Hematopoietic multipotent progenitor cell treated with erythropoietin and hydrocortisone succinate and interleukin-3 and kit ligand, for 8 days (in vitro differentiated cells): ENCODE measurements at regions not wholly inside any gene's neighbourhood (a gene's known extent, or its start where the extent isn't known, plus 50 kb on each side); places are given as distances from the start of the nearest gene placed in this dataset.

ENCODE experiments used
- DNase-seq: peaks from one replicate; pipeline ENCODE4 v3.0.0-alpha.2; 2015

DNA sequence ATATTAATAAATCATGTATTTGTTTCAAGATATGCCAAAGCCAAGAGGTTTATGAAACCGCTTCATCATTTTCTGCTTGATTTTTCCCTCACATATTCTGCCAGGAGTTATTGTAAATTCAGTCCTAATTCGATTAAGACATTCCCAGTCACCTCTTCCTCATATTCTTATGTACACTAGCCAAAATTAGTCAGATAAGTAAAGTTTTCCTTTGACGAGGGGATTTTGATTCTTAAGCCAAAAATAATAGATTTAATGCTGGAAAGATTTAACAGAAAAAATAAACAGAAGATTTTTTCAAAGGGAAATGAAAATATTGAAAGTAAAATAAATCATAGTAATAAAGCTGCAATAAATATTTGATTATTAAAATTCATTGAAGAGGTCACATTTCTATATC lies 51.0 kb upstream of the VEGFC start:
- no peak for DNase-seq

DNA sequence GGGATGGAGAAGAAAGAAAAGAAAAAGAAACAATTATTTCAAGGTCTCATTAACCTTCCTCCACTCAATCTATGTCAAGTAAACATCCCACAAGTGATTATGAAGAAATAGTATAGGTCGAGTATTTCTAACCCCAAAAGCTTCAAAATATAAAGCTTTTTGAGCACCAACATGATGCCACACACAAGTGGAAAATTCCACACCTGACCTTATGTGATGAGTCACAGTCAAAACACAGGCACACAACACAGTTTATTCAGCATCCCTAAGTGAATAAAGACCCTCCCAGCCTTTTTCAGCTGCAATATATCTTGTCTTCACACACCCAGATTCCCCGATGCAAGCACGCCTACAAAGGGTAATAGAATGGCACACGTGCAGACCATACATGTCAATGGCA lies 51.7 kb upstream of the VEGFC start:
- no peak for DNase-seq

DNA sequence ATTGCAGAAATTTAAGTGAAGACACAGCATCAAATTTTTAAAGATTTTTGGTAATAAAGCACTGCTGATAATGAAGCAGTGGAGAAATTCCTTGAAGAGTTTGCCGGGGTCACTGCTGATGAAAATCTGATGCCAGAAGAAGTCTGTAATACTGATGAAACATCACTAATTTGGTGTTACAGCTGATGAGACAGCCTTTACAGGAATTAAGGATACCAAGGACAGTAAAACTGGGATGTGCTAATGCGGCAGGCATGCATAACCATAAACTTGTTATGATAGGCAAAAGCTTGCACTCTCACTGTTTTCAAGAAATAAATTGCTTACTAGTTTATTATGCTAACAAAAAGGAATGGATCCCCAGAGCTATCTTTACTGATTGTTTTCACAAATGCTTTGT lies 52.9 kb upstream of the VEGFC start:
- no peak for DNase-seq

DNA sequence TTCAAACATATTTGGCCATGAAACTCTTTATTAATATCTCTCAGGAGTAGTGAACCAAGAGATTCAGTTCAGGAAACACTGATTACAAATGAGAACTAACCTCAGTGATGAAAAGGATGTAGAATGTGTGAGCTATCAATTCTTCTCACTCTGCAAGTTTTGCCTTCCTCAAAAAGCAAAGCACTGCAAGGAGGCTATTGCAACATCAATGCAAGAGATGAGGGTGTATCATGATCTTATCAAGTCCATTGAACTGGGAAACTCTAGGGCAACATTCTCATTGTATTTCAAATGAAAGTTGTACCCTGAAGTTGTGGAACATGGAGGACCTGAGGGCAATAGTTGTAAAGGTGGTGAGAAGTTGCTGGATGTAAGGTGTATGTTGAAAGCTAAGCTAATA lies 56.4 kb upstream of the VEGFC start:
- DNase-seq = no peak

DNA sequence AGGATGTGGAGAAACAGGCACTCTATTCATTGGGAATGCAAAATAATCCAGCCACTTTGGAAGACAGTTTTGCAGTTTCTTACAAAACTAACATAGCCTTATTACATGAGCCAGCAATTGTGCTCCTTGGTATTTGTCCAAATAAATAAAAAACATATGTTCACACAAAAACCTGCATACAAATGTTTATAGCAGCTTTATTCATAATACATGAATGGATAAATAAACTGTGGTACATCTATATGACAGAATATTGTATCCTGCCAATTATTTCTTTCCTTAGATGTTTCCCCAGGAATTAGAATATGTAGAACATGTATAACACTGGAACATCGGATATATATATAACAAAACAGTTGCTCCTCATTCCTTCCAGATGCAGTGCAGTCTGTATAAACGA lies 57.7 kb upstream of the VEGFC start:
- DNase-seq = no peak

DNA sequence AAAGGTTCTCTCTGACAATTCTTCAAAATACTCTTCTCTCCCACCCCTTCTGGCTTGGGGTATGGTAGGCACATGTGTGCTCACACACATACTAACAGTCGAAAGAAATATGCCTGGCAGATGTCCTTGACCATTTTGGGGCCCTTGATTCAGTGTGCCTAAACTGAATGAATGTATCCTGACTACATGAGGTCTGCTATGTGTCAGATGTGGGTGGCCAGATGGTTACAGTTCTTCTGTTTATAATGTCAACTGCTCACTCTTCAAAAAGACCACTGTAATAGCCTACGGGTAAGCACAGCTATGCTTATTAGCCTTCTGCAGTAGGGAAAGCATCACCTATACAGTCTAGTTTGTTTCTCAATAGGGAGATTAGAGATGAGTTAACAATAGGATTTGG lies 63.7 kb upstream of the VEGFC start:
- DNase-seq = no peak

DNA sequence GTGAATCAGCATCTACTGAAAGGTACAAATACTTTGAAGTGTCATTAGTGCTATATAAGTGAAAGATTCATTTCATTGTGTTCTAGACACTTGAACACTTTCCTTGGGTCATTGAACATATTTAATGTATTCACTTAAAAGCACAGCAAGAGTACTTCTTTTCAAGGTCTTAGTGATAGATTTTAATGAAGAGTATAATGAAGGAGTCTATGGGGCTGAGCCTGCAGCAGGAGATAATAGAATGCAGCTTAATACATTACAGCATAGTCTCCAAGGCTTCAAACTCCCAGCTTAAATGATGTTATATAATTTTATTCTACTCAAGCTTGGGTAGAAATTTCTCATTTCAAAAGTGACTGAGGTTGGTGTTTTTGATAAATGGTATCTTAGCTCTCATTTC lies 66.1 kb upstream of the VEGFC start:
- DNase-seq = no peak

DNA sequence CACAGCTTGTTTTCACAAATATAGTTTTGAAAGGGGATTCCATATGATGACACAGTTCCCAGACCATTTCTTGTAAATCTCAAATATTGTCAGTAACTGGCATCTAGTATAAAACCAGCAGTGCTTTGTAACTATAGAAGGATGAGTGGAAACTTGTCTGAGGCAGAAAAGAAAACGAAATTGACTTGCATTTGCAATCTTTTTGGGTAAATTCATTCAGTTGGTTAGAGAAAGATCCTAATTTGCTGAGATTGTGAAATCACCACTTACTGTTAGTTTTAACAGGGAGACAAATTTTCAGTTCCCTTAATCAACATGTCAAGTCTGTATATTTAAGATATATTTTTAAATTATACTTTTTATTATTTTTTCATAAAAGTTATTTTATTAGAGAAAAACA lies 71.5 kb upstream of the VEGFC start:
- DNase-seq = no peak

DNA sequence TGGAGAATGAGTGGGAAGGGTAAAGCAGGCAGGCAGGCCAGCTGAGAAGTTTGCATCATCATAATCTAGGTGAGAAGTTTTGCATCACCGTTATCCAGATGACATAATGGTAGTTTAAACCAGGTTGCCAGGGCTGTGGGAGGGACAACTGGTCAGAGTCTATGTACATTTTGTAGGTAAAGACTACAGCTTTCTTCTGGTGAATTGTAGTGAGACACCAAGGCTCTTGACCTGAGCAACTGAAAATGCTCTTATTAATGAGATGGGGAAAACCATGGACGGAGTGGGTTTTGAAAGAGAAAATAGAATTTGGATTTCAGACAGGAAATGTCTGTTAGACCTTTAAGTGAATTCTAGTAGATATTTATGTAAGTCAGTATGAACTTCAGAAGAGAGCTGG lies 76.0 kb upstream of the VEGFC start:
- DNase-seq = no peak

DNA sequence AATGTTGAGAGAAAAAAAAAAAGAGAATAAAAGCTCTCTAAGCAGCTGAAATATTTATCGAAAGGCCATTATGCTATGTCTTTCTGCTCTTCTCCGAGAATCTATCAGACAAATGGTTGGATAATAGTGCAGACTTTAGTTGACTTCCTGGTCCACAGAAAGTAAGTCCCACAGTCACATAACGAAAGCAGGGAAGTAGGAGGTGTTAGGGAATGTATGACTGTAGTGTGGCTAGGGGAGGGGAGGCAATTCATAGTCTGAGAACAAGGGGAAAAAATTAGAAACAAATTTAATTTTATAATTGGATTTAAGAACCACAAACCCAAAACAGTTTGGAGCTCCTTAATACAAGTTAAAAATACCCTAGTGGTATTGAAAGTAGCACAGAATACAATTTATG lies 79.7 kb upstream of the VEGFC start:
- DNase-seq = no peak

DNA sequence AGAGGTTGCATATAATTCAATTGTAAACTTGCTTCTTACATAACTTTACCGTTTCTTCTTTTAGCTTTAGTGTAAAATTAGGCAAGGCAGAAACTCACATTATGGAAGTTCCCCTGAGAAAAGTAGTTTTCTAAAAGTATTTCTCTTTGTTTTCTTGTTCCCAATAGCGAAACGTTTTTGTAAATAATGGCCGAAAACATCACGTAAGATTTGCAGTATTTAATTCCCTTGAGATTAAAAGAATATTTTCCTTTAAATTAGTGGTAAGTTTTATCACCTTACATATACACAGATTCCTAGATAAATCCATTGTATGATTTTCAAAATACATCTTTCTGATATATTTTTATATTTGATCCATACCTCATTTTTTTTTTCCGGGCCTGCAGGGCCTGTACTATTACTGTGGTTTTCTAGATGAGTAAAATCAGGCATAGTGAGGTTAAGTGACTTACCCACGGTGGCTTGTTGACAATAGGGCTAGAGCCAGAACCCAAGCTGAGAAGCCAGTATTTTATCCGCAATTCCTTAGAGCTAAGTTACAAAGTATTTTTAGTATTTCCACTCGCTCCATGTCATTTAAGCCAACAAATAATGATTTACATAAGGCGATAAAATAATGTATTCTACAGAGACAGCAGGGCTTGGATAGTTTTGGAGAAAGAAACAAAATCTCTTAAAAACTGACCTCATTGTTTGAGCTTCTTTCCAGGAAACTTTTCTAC lies 82.2 kb upstream of the VEGFC start:
- DNase-seq = no peak

DNA sequence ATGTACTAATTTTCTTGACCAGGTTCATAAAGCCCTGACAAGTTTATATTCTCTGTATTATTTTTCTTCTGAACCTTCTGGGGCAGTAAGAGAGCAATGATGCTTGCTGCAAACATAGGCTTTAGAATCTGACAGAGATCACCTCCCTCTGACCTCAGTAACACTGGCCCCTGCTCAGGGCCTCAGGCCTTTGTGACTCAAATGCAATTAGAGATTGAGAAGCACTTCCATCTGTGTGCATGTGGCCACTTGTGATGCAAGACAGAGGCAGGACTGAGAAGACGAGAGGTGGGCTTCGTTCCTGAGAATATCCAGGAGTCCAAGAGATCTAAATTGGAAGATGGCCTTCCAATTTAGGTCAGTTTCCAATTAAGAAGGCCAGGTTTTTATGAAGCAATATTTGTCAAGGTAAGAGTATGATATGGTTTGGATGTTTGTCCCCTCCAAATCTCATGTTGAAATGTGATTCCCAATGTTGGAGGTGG lies 82.8 kb upstream of the VEGFC start:
- DNase-seq = no peak

DNA sequence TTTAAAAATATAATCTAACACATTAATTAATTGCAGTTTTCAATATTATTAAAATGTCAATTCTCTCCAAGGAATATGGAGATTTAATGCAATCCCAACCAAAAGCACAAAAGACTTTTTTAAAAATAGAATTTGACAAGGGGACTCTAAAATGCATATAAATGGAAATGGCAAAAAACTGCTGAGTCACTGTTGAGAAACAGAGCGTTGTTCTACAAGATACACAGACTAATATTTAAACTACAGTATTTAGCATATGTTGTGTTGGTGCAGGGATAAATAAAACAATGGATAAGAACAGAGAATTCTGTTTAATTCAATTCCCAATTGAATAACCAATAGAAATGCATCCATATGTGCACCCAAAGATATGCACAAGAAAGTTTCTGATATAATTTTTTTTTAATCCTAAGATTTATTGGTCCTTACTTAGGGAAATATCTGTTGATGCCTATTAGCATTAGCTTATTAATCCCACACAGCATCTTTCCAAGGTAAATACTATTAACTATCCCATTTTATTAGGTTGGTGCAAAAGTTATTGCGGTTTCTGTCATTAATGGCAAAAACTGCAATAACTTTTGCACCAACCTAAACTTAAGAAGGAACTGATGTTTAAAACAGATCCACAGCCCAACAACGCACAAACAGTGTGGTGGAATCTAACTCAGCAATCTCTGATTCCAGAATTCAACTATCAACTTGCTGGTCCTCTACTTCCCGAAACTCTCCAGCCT lies 86.8 kb upstream of the VEGFC start:
- no peak for DNase-seq

DNA sequence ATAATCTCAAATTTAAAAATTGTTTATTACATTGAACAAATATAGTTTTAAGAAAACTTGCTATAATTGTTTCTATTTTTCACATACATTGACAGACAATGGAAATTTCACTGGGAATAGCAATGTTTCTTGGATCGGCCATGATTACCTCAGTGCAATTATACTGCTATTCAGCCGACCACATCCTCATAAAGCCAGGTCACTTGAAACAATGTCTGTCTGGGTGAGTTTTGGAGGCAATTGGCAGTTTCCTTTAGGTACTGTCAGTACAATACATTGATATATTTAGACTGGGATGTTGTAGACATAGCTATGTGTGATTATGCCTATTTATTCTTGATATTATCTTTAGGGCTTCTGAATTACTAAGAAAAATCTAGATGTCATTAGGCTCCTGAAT lies 89.5 kb upstream of the VEGFC start:
- no peak for DNase-seq

DNA sequence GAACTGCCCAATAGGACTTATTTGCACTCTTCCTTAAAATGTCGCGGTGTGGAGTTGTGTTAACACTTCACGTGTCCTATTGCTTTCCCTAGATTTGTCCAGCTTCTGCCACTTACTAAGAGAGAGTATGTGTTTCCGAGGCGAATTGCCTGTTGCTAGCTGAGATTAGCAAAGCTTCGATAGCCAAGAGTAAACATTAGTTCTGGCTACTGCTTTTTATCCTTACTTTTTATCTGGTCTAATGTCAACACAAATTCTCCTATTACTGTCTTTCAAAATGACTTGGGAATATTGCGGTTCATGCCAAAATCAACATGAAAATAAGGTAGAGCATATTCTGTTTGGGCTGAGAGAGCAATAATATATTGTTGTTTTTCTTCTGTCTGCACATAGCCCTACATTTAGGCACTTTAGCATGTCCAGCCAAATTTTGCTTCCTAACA lies 90.4 kb upstream of the VEGFC start:
- DNase-seq = no peak

DNA sequence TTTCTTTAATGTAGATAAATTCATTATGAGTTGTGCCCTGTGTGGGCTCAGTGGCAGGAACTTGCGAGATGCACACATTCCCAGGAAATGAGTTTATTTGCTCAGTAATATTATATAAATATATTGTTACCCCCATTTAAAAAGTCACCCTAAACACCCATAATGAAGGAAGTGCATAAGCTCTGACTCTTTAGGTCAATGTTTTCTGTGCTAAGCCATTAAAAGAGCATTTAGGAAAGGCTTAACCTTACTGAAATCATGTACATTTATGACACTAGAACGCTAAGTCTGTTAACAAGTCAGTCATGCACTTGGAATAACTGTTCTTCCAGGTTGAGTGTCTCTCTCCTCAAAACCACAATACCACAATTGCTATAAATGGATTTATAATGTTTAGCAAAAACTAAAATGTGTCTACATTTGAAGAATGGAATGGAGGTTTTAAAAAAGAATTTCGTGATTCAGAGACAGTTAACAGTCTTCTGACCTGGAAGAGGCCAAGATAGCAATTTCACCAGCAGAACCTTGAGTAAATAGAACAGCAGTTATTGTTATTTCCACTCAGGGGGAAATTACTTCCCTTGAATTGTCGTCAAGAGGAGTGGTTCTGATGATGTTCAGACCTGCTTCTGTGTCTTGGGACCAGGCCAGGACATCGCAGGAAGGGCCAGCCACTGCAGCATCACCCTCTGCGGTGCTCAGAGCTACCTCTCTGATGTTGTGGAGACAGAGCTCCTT lies 91.1 kb upstream of the VEGFC start:
- DNase-seq = no peak

DNA sequence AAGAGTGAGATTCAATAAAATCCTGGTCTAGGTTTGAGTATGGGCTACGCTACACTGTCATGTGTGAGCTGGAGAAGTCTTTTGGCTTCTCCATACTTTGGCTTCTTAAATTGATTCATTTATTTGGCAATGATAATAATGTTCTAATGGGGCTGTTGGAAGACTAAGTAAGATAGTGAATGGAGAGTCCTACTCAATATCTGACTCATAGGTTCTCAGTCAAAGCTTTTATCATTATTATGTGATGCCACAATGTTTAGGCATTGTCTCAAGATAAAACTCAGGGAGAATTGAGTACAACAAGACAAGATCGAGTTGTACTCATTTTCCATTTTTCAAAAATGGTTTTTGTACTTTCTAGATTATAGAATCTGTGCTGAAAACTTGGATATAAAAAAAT lies 92.5 kb upstream of the VEGFC start:
- no peak for DNase-seq

DNA sequence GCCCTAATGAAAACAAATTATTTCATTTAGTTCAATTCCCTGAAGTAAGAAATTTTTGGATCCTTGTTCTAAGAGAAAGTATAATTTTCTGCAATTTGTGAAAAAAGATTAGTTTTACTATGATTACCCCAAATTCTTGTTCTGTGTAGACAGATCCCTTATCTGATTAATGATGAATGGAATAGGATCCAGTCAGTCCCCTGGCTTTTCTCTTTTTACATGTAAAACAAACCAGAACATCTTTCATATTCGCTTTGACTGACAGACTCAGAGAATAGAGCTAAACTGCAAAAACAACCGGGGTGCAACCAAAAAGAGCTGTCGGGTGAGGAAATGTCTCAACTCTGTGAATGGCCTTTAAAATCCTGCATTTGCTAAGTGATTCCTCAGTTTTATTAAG lies 93.4 kb upstream of the VEGFC start:
- DNase-seq = no peak

DNA sequence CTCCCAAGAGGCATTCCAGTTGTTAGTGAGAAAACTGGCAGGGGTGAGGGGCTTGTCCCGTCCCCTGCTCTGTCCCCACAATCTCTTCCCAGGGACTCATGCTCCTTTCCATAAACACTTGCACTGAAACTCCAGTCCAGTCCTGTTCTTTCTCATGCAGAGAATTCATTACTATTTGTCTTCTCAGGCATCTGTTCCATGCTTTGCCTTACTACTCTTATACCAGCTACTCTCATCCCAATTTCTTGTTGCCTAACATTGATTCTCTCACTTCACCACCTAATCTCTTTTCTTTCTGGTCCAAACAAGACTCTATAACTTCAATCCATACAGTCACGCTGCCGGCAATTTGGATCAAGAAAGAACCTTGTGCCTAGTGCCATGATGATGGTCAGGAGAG lies 97.1 kb upstream of the VEGFC start:
- no peak for DNase-seq

DNA sequence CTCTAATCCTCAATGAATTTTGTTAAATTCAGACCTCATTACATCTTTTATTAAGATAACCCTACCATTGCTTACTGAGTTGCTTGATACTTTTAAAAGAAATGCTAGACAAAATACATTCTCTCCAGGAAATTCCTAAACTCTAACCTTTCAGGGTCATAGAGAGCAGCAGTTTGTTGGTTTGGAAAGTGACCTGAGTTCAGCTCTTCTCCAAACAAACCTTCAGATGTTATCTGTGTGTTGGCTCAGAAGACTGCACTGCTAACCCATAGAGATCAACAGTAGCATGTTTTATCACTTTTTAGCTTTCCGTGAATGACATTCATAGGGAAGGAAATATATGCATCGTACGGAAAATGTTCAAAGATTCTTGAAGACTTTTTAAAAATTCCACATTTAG lies 101.8 kb upstream of the VEGFC start:
- DNase-seq = no peak

DNA sequence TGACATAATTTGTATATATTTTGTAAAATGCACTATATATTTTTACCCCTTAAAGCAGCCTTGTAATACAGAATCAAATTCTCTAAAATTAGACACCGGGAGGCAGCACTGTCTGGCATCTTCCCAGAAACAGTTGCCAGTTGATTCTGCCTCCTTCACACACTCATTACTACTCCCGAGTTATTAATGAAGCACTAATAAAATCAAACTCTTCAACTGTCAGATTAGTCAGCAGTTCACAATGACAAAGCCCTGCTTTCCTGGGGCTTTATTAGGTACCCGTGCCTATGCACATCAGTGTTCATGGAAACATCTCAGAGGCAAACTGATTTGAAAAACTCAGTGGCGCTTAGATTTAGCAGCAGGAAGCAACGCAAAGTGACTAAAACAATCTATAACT lies 103.5 kb upstream of the VEGFC start:
- no peak for DNase-seq

DNA sequence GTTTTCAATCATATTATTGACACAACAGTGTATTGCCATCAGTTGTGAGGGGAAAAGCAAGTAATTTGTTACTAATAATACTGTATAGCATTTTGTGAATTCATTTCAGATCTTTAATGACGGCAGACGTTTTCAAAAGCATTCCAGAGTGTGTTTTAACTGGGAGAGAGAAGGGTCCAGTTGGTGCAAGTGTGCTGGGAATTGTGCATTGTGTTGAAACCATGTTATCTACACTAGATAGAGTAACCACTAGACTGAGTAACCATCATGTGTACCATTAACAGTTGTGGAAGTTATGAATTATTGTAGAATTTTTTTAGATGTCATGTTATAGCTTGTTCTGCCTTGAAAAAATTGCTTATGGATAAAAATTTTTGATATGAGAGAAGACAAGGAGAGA lies 104.5 kb upstream of the VEGFC start:
- DNase-seq = no peak

DNA sequence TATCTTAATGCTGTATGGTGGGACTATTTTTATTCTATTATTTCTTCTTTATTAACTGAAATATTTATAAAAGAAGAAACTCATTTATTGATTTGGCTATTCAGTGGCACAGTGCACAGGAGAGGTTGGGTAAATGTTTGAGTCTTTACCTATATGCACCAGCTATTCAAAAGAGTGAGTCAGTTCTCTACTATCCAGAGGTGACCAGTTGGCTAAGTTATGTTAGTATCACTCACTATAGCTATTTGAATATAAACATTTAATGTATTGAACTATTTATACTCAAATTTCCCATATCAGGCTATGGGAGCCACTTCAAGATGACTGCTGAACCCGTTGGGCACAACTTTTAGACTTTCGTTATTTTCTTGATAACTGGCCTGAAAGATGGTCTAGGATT lies 106.1 kb upstream of the VEGFC start:
- no peak for DNase-seq

DNA sequence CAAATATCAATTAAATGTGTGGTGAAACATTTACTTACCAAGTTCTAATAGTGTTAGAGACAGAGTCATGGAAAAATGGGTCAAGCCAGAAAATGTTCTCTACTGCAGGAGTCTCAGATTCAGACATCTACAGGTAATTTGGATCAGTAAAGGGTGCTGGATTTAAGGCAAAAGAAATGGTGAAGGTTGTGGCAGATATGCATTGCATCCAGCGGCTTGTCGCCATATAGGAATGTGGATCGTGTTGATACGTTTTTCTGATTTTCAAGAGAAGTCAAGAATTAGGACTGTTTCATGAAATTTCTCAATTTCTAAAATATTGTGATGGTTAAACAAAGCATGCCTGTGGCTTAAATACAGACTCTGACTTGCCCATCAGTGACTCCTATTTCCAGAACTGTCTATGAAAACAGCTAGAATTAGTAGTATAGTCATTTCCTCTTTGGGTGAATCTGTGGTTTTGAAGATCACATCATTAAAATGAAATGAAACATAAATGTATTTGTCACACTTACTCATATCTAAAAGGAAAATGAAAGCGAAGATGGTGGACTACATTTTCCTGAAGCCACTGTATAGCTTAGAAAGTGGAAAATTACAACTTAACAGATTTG lies 110.1 kb upstream of the VEGFC start:
- no peak for DNase-seq
